Ecto neural progenitor cell (in vitro differentiated cells): ENCODE measurements at regions not wholly inside any gene's neighbourhood (a gene's known extent, or its start where the extent isn't known, plus 50 kb on each side); places are given as distances from the start of the nearest gene placed in this dataset.

ENCODE experiments used
- DNase-seq: peaks from one replicate; pipeline ENCODE4 v3.0.0-alpha.2; 2018; ENCODE audit warnings: low spot score

- DNase-seq: no peak
Measured at GRCh38 chr2:217273162-217273561, 413.3 kb upstream of the TNP1 start.

GRCh38 chr2:217271813-217272212 is 411.9 kb upstream of the TNP1 start:
- no peak for DNase-seq

- no peak for DNase-seq
Measured at GRCh38 chr2:217270485-217271121, 410.7 kb upstream of the TNP1 start.

- DNase-seq: peak; percentile 82
Measured at GRCh38 chr2:217269701-217270484, 410.0 kb upstream of the TNP1 start.

GRCh38 chr2:217268978-217269377 is 409.1 kb upstream of the TNP1 start:
- no peak for DNase-seq

GRCh38 chr2:217267758-217268157 is 407.9 kb upstream of the TNP1 start:
- DNase-seq: no peak

- no peak for DNase-seq
Measured at GRCh38 chr2:217263756-217264155, 403.9 kb upstream of the TNP1 start.

- DNase-seq: no peak
Measured at GRCh38 chr2:217262911-217263310, 403.0 kb upstream of the TNP1 start.

- DNase-seq: no peak
Measured at GRCh38 chr2:217261452-217261851, 401.6 kb upstream of the TNP1 start.

GRCh38 chr2:217260441-217261115 is 400.7 kb upstream of the TNP1 start:
- DNase-seq: no peak

- no peak for DNase-seq
Measured at GRCh38 chr2:217258170-217258569, 398.3 kb upstream of the TNP1 start.

GRCh38 chr2:217256251-217256650 is 396.4 kb upstream of the TNP1 start:
- DNase-seq: no peak

GRCh38 chr2:217254111-217254510 is 394.2 kb upstream of the TNP1 start:
- no peak for DNase-seq

GRCh38 chr2:217252181-217252580 is 392.3 kb upstream of the TNP1 start:
- DNase-seq: no peak

- no peak for DNase-seq
Measured at GRCh38 chr2:217250013-217250524, 390.2 kb upstream of the TNP1 start.

- no peak for DNase-seq
Measured at GRCh38 chr2:217249121-217250012, 389.5 kb upstream of the TNP1 start.

- DNase-seq: no peak
Measured at GRCh38 chr2:217248312-217248935, 388.6 kb upstream of the TNP1 start.

- DNase-seq: no peak
Measured at GRCh38 chr2:217247476-217247875, 387.6 kb upstream of the TNP1 start.

- no peak for DNase-seq
Measured at GRCh38 chr2:217246108-217246507, 386.2 kb upstream of the TNP1 start.

GRCh38 chr2:217244815-217245214 is 385.0 kb upstream of the TNP1 start:
- DNase-seq: no peak

- no peak for DNase-seq
Measured at GRCh38 chr2:217242947-217243346, 383.1 kb upstream of the TNP1 start.
